GM06990 (cell line): ENCODE measurements at regions not wholly inside any gene's neighbourhood (a gene's known extent, or its start where the extent isn't known, plus 50 kb on each side); places are given as distances from the start of the nearest gene placed in this dataset.

Source experiments
- DNase-seq: peaks from one replicate; pipeline ENCODE4 v3.0.0-alpha.2; 2011; ENCODE audit not compliant: insufficient read length; ENCODE audit errors: extremely low read depth
- H3K27me3 ChIP-seq: replicated peaks from 2 replicates; pipeline ENCODE4 v1.6.0; 2011; ENCODE audit warnings: low read length; ENCODE audit not compliant: control insufficient read depth, insufficient read depth
- H3K36me3 ChIP-seq: 2 replicates; pipeline ENCODE4 v1.5.1; 2011; ENCODE audit warnings: low read length; ENCODE audit not compliant: control insufficient read depth, insufficient read depth
- H3K4me3 ChIP-seq: replicated peaks from 2 replicates; pipeline ENCODE4 v1.5.1; 2011; ENCODE audit warnings: low read depth, mild to moderate bottlenecking, control low read depth, low read length
- TF ChIP-seq, protein P1 (sequence below): IDR thresholded peaks from 2 replicates; pipeline ENCODE4 v1.5.1; 2011; ENCODE audit warnings: low read length, control low read depth, mild to moderate bottlenecking, inconsistent platforms; ENCODE audit not compliant: insufficient read depth, poor library complexity, severe bottlenecking

- Histone ChIP-seq H3K4me3 (no peak overlapping the region), H3K27me3 (no peaks in the 10 kb centered on the region; the same call in 1 of the 2 replicates), H3K36me3 (no peaks in the 10 kb centered on the region)
- no peak for DNase-seq
- TF ChIP-seq, protein P1, sequence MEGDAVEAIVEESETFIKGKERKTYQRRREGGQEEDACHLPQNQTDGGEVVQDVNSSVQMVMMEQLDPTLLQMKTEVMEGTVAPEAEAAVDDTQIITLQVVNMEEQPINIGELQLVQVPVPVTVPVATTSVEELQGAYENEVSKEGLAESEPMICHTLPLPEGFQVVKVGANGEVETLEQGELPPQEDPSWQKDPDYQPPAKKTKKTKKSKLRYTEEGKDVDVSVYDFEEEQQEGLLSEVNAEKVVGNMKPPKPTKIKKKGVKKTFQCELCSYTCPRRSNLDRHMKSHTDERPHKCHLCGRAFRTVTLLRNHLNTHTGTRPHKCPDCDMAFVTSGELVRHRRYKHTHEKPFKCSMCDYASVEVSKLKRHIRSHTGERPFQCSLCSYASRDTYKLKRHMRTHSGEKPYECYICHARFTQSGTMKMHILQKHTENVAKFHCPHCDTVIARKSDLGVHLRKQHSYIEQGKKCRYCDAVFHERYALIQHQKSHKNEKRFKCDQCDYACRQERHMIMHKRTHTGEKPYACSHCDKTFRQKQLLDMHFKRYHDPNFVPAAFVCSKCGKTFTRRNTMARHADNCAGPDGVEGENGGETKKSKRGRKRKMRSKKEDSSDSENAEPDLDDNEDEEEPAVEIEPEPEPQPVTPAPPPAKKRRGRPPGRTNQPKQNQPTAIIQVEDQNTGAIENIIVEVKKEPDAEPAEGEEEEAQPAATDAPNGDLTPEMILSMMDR, result no peak
Observed at GRCh38 chr1:112319371-112320040, 76.5 kb upstream of the CTTNBP2NL start.

GRCh38 chr1:112320058-112320457 is 76.0 kb upstream of the CTTNBP2NL start:
- Histone ChIP-seq H3K36me3 (no peaks in the 10 kb centered on the region), H3K4me3 (no peak overlapping the region), H3K27me3 (no peaks in the 10 kb centered on the region; the same call in 1 of the 2 replicates)
- DNase-seq, result no peak
- TF ChIP-seq, protein P1, result no peak

- H3K4me3 ChIP-seq, result no peak overlapping the region
- no peaks in the 10 kb centered on the region for H3K36me3 ChIP-seq
- TF ChIP-seq, protein P1, result no peak
- DNase-seq, result no peak
- no peaks in the 10 kb centered on the region; the same call in none of the 2 replicates for H3K27me3 ChIP-seq
Observed at GRCh38 chr1:112322018-112322417, 74.0 kb upstream of the CTTNBP2NL start.

GRCh38 chr1:112322983-112323678 is 72.9 kb upstream of the CTTNBP2NL start:
- TF ChIP-seq, protein P1, result no peak
- Histone ChIP-seq H3K4me3 (no peak overlapping the region), H3K36me3 (no peaks in the 10 kb centered on the region), H3K27me3 (no peaks in the 10 kb centered on the region; the same call in none of the 2 replicates)
- no peak for DNase-seq

GRCh38 chr1:112325504-112325903 is 70.5 kb upstream of the CTTNBP2NL start:
- TF ChIP-seq, protein P1, result no peak
- Histone ChIP-seq H3K4me3 (no peak overlapping the region), H3K36me3 (no peaks in the 10 kb centered on the region), H3K27me3 (no peaks in the 10 kb centered on the region; the same call in none of the 2 replicates)
- no peak for DNase-seq
